Smooth muscle cell (in vitro differentiated cells): ENCODE measurements at regions not wholly inside any gene's neighbourhood (a gene's known extent, or its start where the extent isn't known, plus 50 kb on each side); places are given as distances from the start of the nearest gene placed in this dataset.

Experiments used
- DNase-seq: peaks from one replicate; lab custom pipeline; 2025; ENCODE audit not compliant: unreplicated experiment; lab: John Stamatoyannopoulos, UW
- H2AFZ ChIP-seq: fragments of 200-600 bp; sonication (generic); 2 replicates; pipeline ENCODE4 v1.6.0; 2016; ENCODE audit warnings: antibody characterized with exemption, low read depth, mild to moderate bottlenecking
- H3F3A ChIP-seq: fragments of 200-600 bp; sonication (generic); 2 replicates; pipeline ENCODE4 v1.6.0; 2017; ENCODE audit warnings: antibody characterized with exemption, low read depth
- H3K27ac ChIP-seq: fragments of 200-600 bp; sonication (generic); 2 replicates; pipeline ENCODE4 v1.5.1; 2016; ENCODE audit warnings: low read depth, mild to moderate bottlenecking
- H3K27me3 ChIP-seq: fragments of 200-600 bp; sonication (generic); 2 replicates; pipeline ENCODE4 v1.6.1; 2016; ENCODE audit warnings: low read depth, mild to moderate bottlenecking
- H3K36me3 ChIP-seq: fragments of 200-600 bp; sonication (generic); 2 replicates; pipeline ENCODE4 v1.5.1; 2016; ENCODE audit warnings: low read depth
- H3K4me1 ChIP-seq: fragments of 200-600 bp; sonication (generic); 2 replicates; pipeline ENCODE4 v1.5.1; 2016; ENCODE audit warnings: low read depth
- H3K4me2 ChIP-seq: fragments of 200-600 bp; sonication (generic); 2 replicates; pipeline ENCODE4 v1.6.0; 2016; ENCODE audit warnings: mild to moderate bottlenecking
- H3K4me3 ChIP-seq: fragments of 200-600 bp; sonication (generic); 2 replicates; pipeline ENCODE4 v1.5.1; 2016; ENCODE audit warnings: mild to moderate bottlenecking
- H3K79me2 ChIP-seq: fragments of 200-600 bp; sonication (generic); 2 replicates; pipeline ENCODE4 v1.6.0; 2016; ENCODE audit warnings: low read depth, mild to moderate bottlenecking
- H3K9ac ChIP-seq: fragments of 200-600 bp; sonication (generic); 2 replicates; pipeline ENCODE4 v1.6.0; 2016; ENCODE audit warnings: low read depth
- H3K9me3 ChIP-seq: fragments of 200-600 bp; sonication (generic); replicated peaks from 2 replicates; pipeline ENCODE4 v1.5.1; 2016; ENCODE audit warnings: low read depth
- H4K20me1 ChIP-seq: fragments of 200-600 bp; sonication (generic); 2 replicates; pipeline ENCODE4 v1.6.0; 2016; ENCODE audit warnings: low read depth
- CTCF ChIP-seq: fragments of 200-600 bp; sonication (generic); IDR thresholded peaks from 2 replicates; pipeline ENCODE4 v1.5.1; 2017; ENCODE audit warnings: borderline replicate concordance, mild to moderate bottlenecking, antibody characterized with exemption; ENCODE audit not compliant: insufficient read depth, poor library complexity, severe bottlenecking
- WGBS: methylation state at CpG from one replicate; pipeline ENCODE4 v1.1.7; 2016; ENCODE audit warnings: low lambda C conversion rate; 5-methylcytosine and 5-hydroxymethylcytosine counted together

GRCh38 chr10:44470784-44471183, 85.9 kb upstream of the CXCL12 start:
- Histone ChIP-seq H3F3A (no peaks in the 10 kb centered on the region), H3K27ac (no peak overlapping the region), H3K36me3 (no peaks in the 10 kb centered on the region), H3K27me3 (no peaks in the 10 kb centered on the region), H3K79me2 (no peaks in the 10 kb centered on the region), H2AFZ (no peak overlapping the region), H3K4me1 (no peaks in the 10 kb centered on the region), H3K9me3 (no peaks in the 10 kb centered on the region), H3K4me2 (no peak overlapping the region), H4K20me1 (no peaks in the 10 kb centered on the region), H3K4me3 (no peak overlapping the region), H3K9ac (no peak overlapping the region)
- TF ChIP-seq CTCF: no peak
- DNase-seq: no peak
- WGBS: 98% methylated on average over 2 of the region's 2 CpGs

- H3K9ac ChIP-seq: no peak overlapping the region
- no peak overlapping the region for H2AFZ ChIP-seq
- no peaks in the 10 kb centered on the region for H3F3A ChIP-seq
- H3K27me3 ChIP-seq: no peaks in the 10 kb centered on the region
- no peak for DNase-seq
- H3K4me3 ChIP-seq: no peak overlapping the region
- H4K20me1 ChIP-seq: no peaks in the 10 kb centered on the region
- no peaks in the 10 kb centered on the region for H3K4me1 ChIP-seq
- WGBS: 85% methylated on average over 5 of the region's 5 CpGs
- no peak overlapping the region for H3K27ac ChIP-seq
- H3K9me3 ChIP-seq: no peaks in the 10 kb centered on the region
- TF ChIP-seq CTCF: no peak
- H3K36me3 ChIP-seq: no peaks in the 10 kb centered on the region
- no peaks in the 10 kb centered on the region for H3K79me2 ChIP-seq
- no peak overlapping the region for H3K4me2 ChIP-seq
Observed at GRCh38 chr10:44471410-44471809, 86.5 kb upstream of the CXCL12 start.

- WGBS: 48% methylated on average over 3 of the region's 3 CpGs
- no peak overlapping the region for H2AFZ ChIP-seq
- no peaks in the 10 kb centered on the region for H3K4me1 ChIP-seq
- no peak for DNase-seq
- no peak overlapping the region for H3K9ac ChIP-seq
- H4K20me1 ChIP-seq: no peaks in the 10 kb centered on the region
- no peak overlapping the region for H3K4me3 ChIP-seq
- H3F3A ChIP-seq: no peaks in the 10 kb centered on the region
- TF ChIP-seq CTCF: no peak
- no peaks in the 10 kb centered on the region for H3K36me3 ChIP-seq
- H3K79me2 ChIP-seq: no peaks in the 10 kb centered on the region
- H3K27me3 ChIP-seq: no peaks in the 10 kb centered on the region
- H3K27ac ChIP-seq: no peak overlapping the region
- no peaks in the 10 kb centered on the region for H3K9me3 ChIP-seq
- H3K4me2 ChIP-seq: no peak overlapping the region
Observed at GRCh38 chr10:44473146-44473545, 88.2 kb upstream of the CXCL12 start.

- Histone ChIP-seq H3K4me3 (no peak overlapping the region), H4K20me1 (no peaks in the 10 kb centered on the region), H3K4me1 (no peaks in the 10 kb centered on the region), H3K9ac (no peak overlapping the region), H3K9me3 (no peaks in the 10 kb centered on the region), H3K27me3 (no peaks in the 10 kb centered on the region), H3K36me3 (no peaks in the 10 kb centered on the region), H2AFZ (no peak overlapping the region), H3K27ac (no peak overlapping the region), H3F3A (no peaks in the 10 kb centered on the region), H3K4me2 (no peak overlapping the region), H3K79me2 (no peaks in the 10 kb centered on the region)
- no peak for DNase-seq
- TF ChIP-seq CTCF: no peak
- WGBS: 77% methylated on average over 8 of the region's 8 CpGs
Observed at GRCh38 chr10:44476409-44477045, 91.6 kb upstream of the CXCL12 start.
